A549 (cell line): ENCODE measurements at regions not wholly inside any gene's neighbourhood (a gene's known extent, or its start where the extent isn't known, plus 50 kb on each side); places are given as distances from the start of the nearest gene placed in this dataset.

Source experiments
- EP300 ChIP-seq, 2 experiments: fragments of >200 bp; sonication (Bioruptor Twin); formaldehyde crosslinking; IDR thresholded peaks; 2 replicates in 1 of 2; 3 replicates in 1 of 2; pipeline ENCODE4 v1.6.1; 2016 to 2017
- HMGXB4 ChIP-seq: fragments of 250-450 bp; sonication (Bioruptor Pico); IDR thresholded peaks from 2 replicates; pipeline ENCODE4 v1.5.0; 2021; ENCODE audit warnings: mild to moderate bottlenecking, moderate library complexity, borderline replicate concordance
- RAD21 ChIP-seq, 2 experiments: fragments of >200 bp in 1 of 2; sonication (Bioruptor Twin) in 1 of 2; formaldehyde crosslinking in 1 of 2; IDR thresholded peaks in 1 of 2; conservative IDR thresholded peaks in 1 of 2; 2 replicates in 1 of 2; 3 replicates in 1 of 2; pipeline ENCODE4 v1.6.1; 2012 to 2018; ENCODE audit warnings: inconsistent platforms in 1 of 2
- REST ChIP-seq: fragments of 200-600 bp; sonication (generic); IDR thresholded peaks from 2 replicates; pipeline ENCODE4 v1.6.1; 2016; ENCODE audit warnings: antibody characterized with exemption, mild to moderate bottlenecking, moderate library complexity

GRCh38 chr12:61513499-61513898 lies 746.7 kb upstream of the USP15 start:
- TF ChIP-seq RAD21 (conservative IDR thresholded peaks at IDR 0.05 in 1 of 2, IDR thresholded peaks at IDR 0.05 in 1 of 2) (no peak), HMGXB4 (no peak), REST (no peak), EP300 (IDR thresholded peaks at IDR 0.05) (no peak)
